GM21526 (cell line): ENCODE measurements at regions not wholly inside any gene's neighbourhood (a gene's known extent, or its start where the extent isn't known, plus 50 kb on each side); places are given as distances from the start of the nearest gene placed in this dataset.

ENCODE experiments used
- ATAC-seq: cut with Tn5 transposase; IDR thresholded peaks from one replicate; pipeline ENCODE4 v1.9.1; 2021; ENCODE audit warnings: moderate library complexity; ENCODE audit not compliant: unreplicated experiment, low FRiP score

DNA sequence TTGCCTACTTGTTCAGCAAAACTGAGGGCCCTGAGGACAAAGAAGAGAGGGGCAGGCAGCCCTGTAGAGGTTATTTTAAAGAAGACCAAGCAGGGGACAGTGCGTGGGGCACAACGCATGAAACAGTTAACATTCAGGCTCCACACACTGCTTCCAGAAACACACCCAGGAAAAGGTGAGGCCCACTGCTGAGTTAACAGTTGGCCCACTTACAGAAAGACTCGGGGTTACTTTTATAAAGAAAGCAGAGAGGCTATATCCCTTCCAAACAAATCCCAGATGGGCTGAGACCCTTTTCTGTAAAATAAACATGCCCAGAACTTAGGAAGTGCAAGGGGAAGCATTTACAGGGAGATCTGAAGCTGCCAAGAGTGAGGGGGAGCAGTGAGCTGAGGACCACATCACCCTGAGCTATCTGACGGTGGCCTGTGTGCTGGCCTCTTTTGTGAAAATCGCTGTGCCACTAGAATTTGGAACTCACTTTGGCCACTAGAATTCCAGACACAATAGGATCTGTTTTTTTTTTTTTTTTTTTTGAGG, 49.8 kb upstream of the SSTR4 start:
- no peak for ATAC-seq
